IPS-18a (cell line): ENCODE measurements at regions not wholly inside any gene's neighbourhood (a gene's known extent, or its start where the extent isn't known, plus 50 kb on each side); places are given as distances from the start of the nearest gene placed in this dataset.

Experiments
- H3K27ac ChIP-seq: one replicate; pipeline ENCODE4 v1.5.1; 2013; ENCODE audit warnings: low read length
- H3K27me3 ChIP-seq: one replicate; pipeline ENCODE4 v1.6.1; 2013; ENCODE audit warnings: mild to moderate bottlenecking, low read length; ENCODE audit not compliant: control insufficient read depth, insufficient read depth
- H3K36me3 ChIP-seq: one replicate; pipeline ENCODE4 v1.6.1; 2013; ENCODE audit warnings: low read depth, low read length; ENCODE audit not compliant: control insufficient read depth
- H3K4me1 ChIP-seq: one replicate; pipeline ENCODE4 v1.6.1; 2013; ENCODE audit warnings: low read depth, low read length; ENCODE audit not compliant: control insufficient read depth
- H3K4me3 ChIP-seq: one replicate; pipeline ENCODE4 v1.5.1; 2013; ENCODE audit warnings: low read length
- H3K9ac ChIP-seq: one replicate; pipeline ENCODE4 v1.6.1; 2013; ENCODE audit warnings: mild to moderate bottlenecking, low read length, moderate library complexity
- H3K9me3 ChIP-seq: one replicate; pipeline ENCODE4 v1.6.1; 2013; ENCODE audit warnings: low read depth, low read length; ENCODE audit not compliant: control insufficient read depth

GRCh38 chr22:48651981-48652538 lies 1175.6 kb downstream of the BRD1 start:
- no peaks in the 10 kb centered on the region for H3K9me3 ChIP-seq
- H3K9ac ChIP-seq: no peak overlapping the region
- no peaks in the 10 kb centered on the region for H3K27me3 ChIP-seq
- no peak overlapping the region for H3K27ac ChIP-seq
- no peaks in the 10 kb centered on the region for H3K4me1 ChIP-seq
- H3K36me3 ChIP-seq: no peaks in the 10 kb centered on the region
- no peak overlapping the region for H3K4me3 ChIP-seq

- Histone ChIP-seq H3K9ac (no peak overlapping the region), H3K27me3 (no peaks in the 10 kb centered on the region), H3K9me3 (no peaks in the 10 kb centered on the region), H3K4me1 (no peaks in the 10 kb centered on the region), H3K4me3 (no peak overlapping the region), H3K36me3 (no peaks in the 10 kb centered on the region), H3K27ac (no peak overlapping the region)
Observed at GRCh38 chr22:48651036-48651890, 1176.4 kb downstream of the BRD1 start.

- Histone ChIP-seq H3K27me3 (no peaks in the 10 kb centered on the region), H3K4me1 (no peaks in the 10 kb centered on the region), H3K9ac (no peak overlapping the region), H3K36me3 (no peaks in the 10 kb centered on the region), H3K9me3 (no peaks in the 10 kb centered on the region), H3K27ac (no peak overlapping the region), H3K4me3 (no peak overlapping the region)
Observed at GRCh38 chr22:48650323-48651035, 1177.2 kb downstream of the BRD1 start.

GRCh38 chr22:48649466-48649865 lies 1178.2 kb downstream of the BRD1 start:
- Histone ChIP-seq H3K9ac (no peak overlapping the region), H3K27ac (no peak overlapping the region), H3K4me1 (no peaks in the 10 kb centered on the region), H3K4me3 (no peak overlapping the region), H3K27me3 (no peaks in the 10 kb centered on the region), H3K36me3 (no peaks in the 10 kb centered on the region), H3K9me3 (no peaks in the 10 kb centered on the region)

- Histone ChIP-seq H3K27ac (no peak overlapping the region), H3K9ac (no peak overlapping the region), H3K9me3 (no peaks in the 10 kb centered on the region), H3K4me1 (no peaks in the 10 kb centered on the region), H3K4me3 (no peak overlapping the region), H3K27me3 (no peaks in the 10 kb centered on the region), H3K36me3 (no peaks in the 10 kb centered on the region)
Observed at GRCh38 chr22:48649031-48649430, 1178.6 kb downstream of the BRD1 start.

- no peaks in the 10 kb centered on the region for H3K36me3 ChIP-seq
- no peak overlapping the region for H3K4me3 ChIP-seq
- no peaks in the 10 kb centered on the region for H3K4me1 ChIP-seq
- no peaks in the 10 kb centered on the region for H3K9me3 ChIP-seq
- no peak overlapping the region for H3K27ac ChIP-seq
- no peaks in the 10 kb centered on the region for H3K27me3 ChIP-seq
- no peak overlapping the region for H3K9ac ChIP-seq
Observed at GRCh38 chr22:48647606-48648515, 1179.8 kb downstream of the BRD1 start.

GRCh38 chr22:48647051-48647450 lies 1180.6 kb downstream of the BRD1 start:
- Histone ChIP-seq H3K9me3 (no peaks in the 10 kb centered on the region), H3K27me3 (no peaks in the 10 kb centered on the region), H3K4me1 (no peaks in the 10 kb centered on the region), H3K4me3 (no peak overlapping the region), H3K9ac (no peak overlapping the region), H3K36me3 (no peaks in the 10 kb centered on the region), H3K27ac (no peak overlapping the region)

- no peaks in the 10 kb centered on the region for H3K4me1 ChIP-seq
Observed at GRCh38 chr22:48646216-48646925, 1181.3 kb downstream of the BRD1 start.

GRCh38 chr22:48645766-48646165 lies 1181.9 kb downstream of the BRD1 start:
- no peak overlapping the region for H3K4me3 ChIP-seq
- H3K27ac ChIP-seq: no peak overlapping the region
- H3K4me1 ChIP-seq: no peaks in the 10 kb centered on the region
- no peaks in the 10 kb centered on the region for H3K36me3 ChIP-seq
- H3K9me3 ChIP-seq: no peaks in the 10 kb centered on the region
- no peak overlapping the region for H3K9ac ChIP-seq
- H3K27me3 ChIP-seq: no peaks in the 10 kb centered on the region

More at GRCh38 chr22:48646216-48646925, 1181.3 kb downstream of the BRD1 start:
- Histone ChIP-seq H3K27ac (no peak overlapping the region), H3K9ac (no peak overlapping the region), H3K36me3 (no peaks in the 10 kb centered on the region), H3K27me3 (no peaks in the 10 kb centered on the region), H3K4me3 (no peak overlapping the region), H3K9me3 (no peaks in the 10 kb centered on the region)

- Histone ChIP-seq H3K36me3 (no peaks in the 10 kb centered on the region), H3K4me1 (no peaks in the 10 kb centered on the region), H3K4me3 (no peak overlapping the region), H3K9me3 (no peaks in the 10 kb centered on the region), H3K9ac (no peak overlapping the region), H3K27me3 (no peaks in the 10 kb centered on the region), H3K27ac (no peak overlapping the region)
Observed at GRCh38 chr22:48644997-48645396, 1182.7 kb downstream of the BRD1 start.
